GM23338 (cell line): ENCODE measurements at regions not wholly inside any gene's neighbourhood (a gene's known extent, or its start where the extent isn't known, plus 50 kb on each side); places are given as distances from the start of the nearest gene placed in this dataset.

Experiments
- ATAC-seq: fragments of 200-7000 bp; cut with Tn5 transposase; 3 replicates; pipeline ENCODE4 v1.9.1; 2020
- DNase-seq: peaks from one replicate; pipeline ENCODE4 v3.0.0-alpha.2; 2015; ENCODE audit warnings: low spot score
- H2AFZ ChIP-seq: fragments of 200-600 bp; sonication (generic); 2 replicates; pipeline ENCODE4 v1.8.0; 2016; ENCODE audit warnings: antibody characterized with exemption, mild to moderate bottlenecking, moderate library complexity
- H3F3A ChIP-seq: fragments of 200-600 bp; sonication (generic); replicated peaks from 2 replicates; pipeline ENCODE4 v1.8.0; 2017; ENCODE audit warnings: antibody characterized with exemption, mixed run types, low read depth
- H3K27ac ChIP-seq: fragments of 200-600 bp; sonication (generic); 2 replicates; pipeline ENCODE4 v1.6.1; 2016; ENCODE audit warnings: low read depth
- H3K27me3 ChIP-seq: fragments of 200-600 bp; sonication (generic); 2 replicates; pipeline ENCODE4 v1.8.0; 2016; ENCODE audit warnings: mild to moderate bottlenecking, mixed run types, moderate library complexity; ENCODE audit not compliant: insufficient read depth
- H3K36me3 ChIP-seq: fragments of 200-600 bp; sonication (generic); 2 replicates; pipeline ENCODE4 v1.8.0; 2016; ENCODE audit warnings: mild to moderate bottlenecking; ENCODE audit not compliant: insufficient read depth
- H3K4me1 ChIP-seq: fragments of 200-600 bp; sonication (generic); 2 replicates; pipeline ENCODE4 v1.8.0; 2016; ENCODE audit warnings: mild to moderate bottlenecking, moderate library complexity; ENCODE audit not compliant: insufficient read depth
- H3K4me2 ChIP-seq: fragments of 200-600 bp; sonication (generic); 2 replicates; pipeline ENCODE4 v1.7.1; 2017; ENCODE audit warnings: mixed run types
- H3K4me3 ChIP-seq: fragments of 200-600 bp; sonication (generic); 2 replicates; pipeline ENCODE4 v1.6.1; 2016; ENCODE audit warnings: mixed run types
- H3K79me2 ChIP-seq: fragments of 200-600 bp; sonication (generic); replicated peaks from 2 replicates; pipeline ENCODE4 v1.8.0; 2017; ENCODE audit warnings: mild to moderate bottlenecking; ENCODE audit not compliant: insufficient read depth
- H3K9me2 ChIP-seq: fragments of 200-600 bp; sonication (generic); 2 replicates; pipeline ENCODE4 v1.8.0; 2017; ENCODE audit not compliant: insufficient read depth
- H4K20me1 ChIP-seq: fragments of 200-600 bp; sonication (generic); replicated peaks from 2 replicates; pipeline ENCODE4 v1.8.0; 2017; ENCODE audit warnings: mild to moderate bottlenecking; ENCODE audit not compliant: insufficient read depth
- H3K27ac Mint-ChIP-seq: 2 replicates; pipeline ENCODE4 v1.8.0; 2020; ENCODE audit warnings: inconsistent platforms, mild to moderate bottlenecking, moderate library complexity, mixed read lengths
- H3K27me3 Mint-ChIP-seq: 3 replicates; pipeline ENCODE4 v1.8.0; 2022; ENCODE audit warnings: low read depth, mild to moderate bottlenecking, moderate library complexity, mixed read lengths, inconsistent platforms; ENCODE audit not compliant: insufficient read depth, poor library complexity
- H3K36me3 Mint-ChIP-seq: 3 replicates; pipeline ENCODE4 v1.8.0; 2021; ENCODE audit warnings: low read depth, mild to moderate bottlenecking, inconsistent platforms, moderate library complexity, mixed read lengths
- H3K4me1 Mint-ChIP-seq: 3 replicates; pipeline ENCODE4 v1.8.0; 2020; ENCODE audit warnings: mild to moderate bottlenecking, inconsistent platforms, mixed read lengths
- H3K4me3 Mint-ChIP-seq: 3 replicates; pipeline ENCODE4 v1.8.0; 2021; ENCODE audit warnings: moderate library complexity, mild to moderate bottlenecking, inconsistent platforms, mixed read lengths
- H3K9me3 Mint-ChIP-seq: 3 replicates; pipeline ENCODE4 v1.8.0; 2020; ENCODE audit warnings: moderate library complexity, mild to moderate bottlenecking, inconsistent platforms, mixed read lengths
- ETS1 ChIP-seq: IDR thresholded peaks from 2 replicates; pipeline ENCODE4 v1.6.1; 2016; ENCODE audit warnings: antibody characterized with exemption
- EZH2 ChIP-seq: fragments of 200-600 bp; sonication (generic); IDR thresholded peaks from one replicate; pipeline ENCODE4 v1.8.0; 2017; ENCODE audit warnings: antibody characterized with exemption, mild to moderate bottlenecking, low read depth; ENCODE audit not compliant: unreplicated experiment
- JUNB ChIP-seq: IDR thresholded peaks from one replicate; pipeline ENCODE4 v1.6.1; 2016; ENCODE audit warnings: antibody characterized with exemption; ENCODE audit not compliant: unreplicated experiment
- NANOG ChIP-seq: IDR thresholded peaks from 2 replicates; pipeline ENCODE4 v1.6.1; 2016; ENCODE audit warnings: antibody characterized with exemption, borderline replicate concordance
- STAT1 ChIP-seq: IDR thresholded peaks from one replicate; pipeline ENCODE4 v1.6.1; 2016; ENCODE audit warnings: antibody characterized with exemption; ENCODE audit not compliant: unreplicated experiment
- ZNF331 ChIP-seq: fragments of 250-450 bp; sonication (Bioruptor Pico); IDR thresholded peaks from 2 replicates; pipeline ENCODE4 v1.5.0; 2020; ENCODE audit warnings: low read depth, mild to moderate bottlenecking, moderate library complexity
- TF ChIP-seq, protein P1 (sequence below): fragments of 250-450 bp; sonication (Bioruptor Pico); IDR thresholded peaks from 2 replicates; pipeline ENCODE4 v1.5.0; 2020; ENCODE audit warnings: mild to moderate bottlenecking, moderate library complexity
- TF ChIP-seq, protein P2 (sequence below), 2 experiments: fragments of 200-600 bp in 1 of 2; sonication (generic) in 1 of 2; conservative IDR thresholded peaks; 2 replicates each; pipeline versions ENCODE4 v1.5.1 to v1.6.1; 2016 to 2017; ENCODE audit warnings: antibody characterized with exemption in 2 of 2, low read depth in 2 of 2, mild to moderate bottlenecking in 2 of 2, moderate library complexity in 1 of 2

GRCh38 chr19:31610018-31610417 lies 260.8 kb upstream of the TSHZ3 start:
- no peaks in the 10 kb centered on the region for H3K36me3 ChIP-seq
- no peaks in the 10 kb centered on the region; the same call in 1 of the 3 replicates for H3K9me3 Mint-ChIP-seq
- H3K4me1 Mint-ChIP-seq, result no peaks in the 10 kb centered on the region
- TF ChIP-seq EZH2 (no peak), STAT1 (no peak), ZNF331 (no peak), NANOG (no peak), ETS1 (no peak), JUNB (no peak)
- TF ChIP-seq, protein P1, sequence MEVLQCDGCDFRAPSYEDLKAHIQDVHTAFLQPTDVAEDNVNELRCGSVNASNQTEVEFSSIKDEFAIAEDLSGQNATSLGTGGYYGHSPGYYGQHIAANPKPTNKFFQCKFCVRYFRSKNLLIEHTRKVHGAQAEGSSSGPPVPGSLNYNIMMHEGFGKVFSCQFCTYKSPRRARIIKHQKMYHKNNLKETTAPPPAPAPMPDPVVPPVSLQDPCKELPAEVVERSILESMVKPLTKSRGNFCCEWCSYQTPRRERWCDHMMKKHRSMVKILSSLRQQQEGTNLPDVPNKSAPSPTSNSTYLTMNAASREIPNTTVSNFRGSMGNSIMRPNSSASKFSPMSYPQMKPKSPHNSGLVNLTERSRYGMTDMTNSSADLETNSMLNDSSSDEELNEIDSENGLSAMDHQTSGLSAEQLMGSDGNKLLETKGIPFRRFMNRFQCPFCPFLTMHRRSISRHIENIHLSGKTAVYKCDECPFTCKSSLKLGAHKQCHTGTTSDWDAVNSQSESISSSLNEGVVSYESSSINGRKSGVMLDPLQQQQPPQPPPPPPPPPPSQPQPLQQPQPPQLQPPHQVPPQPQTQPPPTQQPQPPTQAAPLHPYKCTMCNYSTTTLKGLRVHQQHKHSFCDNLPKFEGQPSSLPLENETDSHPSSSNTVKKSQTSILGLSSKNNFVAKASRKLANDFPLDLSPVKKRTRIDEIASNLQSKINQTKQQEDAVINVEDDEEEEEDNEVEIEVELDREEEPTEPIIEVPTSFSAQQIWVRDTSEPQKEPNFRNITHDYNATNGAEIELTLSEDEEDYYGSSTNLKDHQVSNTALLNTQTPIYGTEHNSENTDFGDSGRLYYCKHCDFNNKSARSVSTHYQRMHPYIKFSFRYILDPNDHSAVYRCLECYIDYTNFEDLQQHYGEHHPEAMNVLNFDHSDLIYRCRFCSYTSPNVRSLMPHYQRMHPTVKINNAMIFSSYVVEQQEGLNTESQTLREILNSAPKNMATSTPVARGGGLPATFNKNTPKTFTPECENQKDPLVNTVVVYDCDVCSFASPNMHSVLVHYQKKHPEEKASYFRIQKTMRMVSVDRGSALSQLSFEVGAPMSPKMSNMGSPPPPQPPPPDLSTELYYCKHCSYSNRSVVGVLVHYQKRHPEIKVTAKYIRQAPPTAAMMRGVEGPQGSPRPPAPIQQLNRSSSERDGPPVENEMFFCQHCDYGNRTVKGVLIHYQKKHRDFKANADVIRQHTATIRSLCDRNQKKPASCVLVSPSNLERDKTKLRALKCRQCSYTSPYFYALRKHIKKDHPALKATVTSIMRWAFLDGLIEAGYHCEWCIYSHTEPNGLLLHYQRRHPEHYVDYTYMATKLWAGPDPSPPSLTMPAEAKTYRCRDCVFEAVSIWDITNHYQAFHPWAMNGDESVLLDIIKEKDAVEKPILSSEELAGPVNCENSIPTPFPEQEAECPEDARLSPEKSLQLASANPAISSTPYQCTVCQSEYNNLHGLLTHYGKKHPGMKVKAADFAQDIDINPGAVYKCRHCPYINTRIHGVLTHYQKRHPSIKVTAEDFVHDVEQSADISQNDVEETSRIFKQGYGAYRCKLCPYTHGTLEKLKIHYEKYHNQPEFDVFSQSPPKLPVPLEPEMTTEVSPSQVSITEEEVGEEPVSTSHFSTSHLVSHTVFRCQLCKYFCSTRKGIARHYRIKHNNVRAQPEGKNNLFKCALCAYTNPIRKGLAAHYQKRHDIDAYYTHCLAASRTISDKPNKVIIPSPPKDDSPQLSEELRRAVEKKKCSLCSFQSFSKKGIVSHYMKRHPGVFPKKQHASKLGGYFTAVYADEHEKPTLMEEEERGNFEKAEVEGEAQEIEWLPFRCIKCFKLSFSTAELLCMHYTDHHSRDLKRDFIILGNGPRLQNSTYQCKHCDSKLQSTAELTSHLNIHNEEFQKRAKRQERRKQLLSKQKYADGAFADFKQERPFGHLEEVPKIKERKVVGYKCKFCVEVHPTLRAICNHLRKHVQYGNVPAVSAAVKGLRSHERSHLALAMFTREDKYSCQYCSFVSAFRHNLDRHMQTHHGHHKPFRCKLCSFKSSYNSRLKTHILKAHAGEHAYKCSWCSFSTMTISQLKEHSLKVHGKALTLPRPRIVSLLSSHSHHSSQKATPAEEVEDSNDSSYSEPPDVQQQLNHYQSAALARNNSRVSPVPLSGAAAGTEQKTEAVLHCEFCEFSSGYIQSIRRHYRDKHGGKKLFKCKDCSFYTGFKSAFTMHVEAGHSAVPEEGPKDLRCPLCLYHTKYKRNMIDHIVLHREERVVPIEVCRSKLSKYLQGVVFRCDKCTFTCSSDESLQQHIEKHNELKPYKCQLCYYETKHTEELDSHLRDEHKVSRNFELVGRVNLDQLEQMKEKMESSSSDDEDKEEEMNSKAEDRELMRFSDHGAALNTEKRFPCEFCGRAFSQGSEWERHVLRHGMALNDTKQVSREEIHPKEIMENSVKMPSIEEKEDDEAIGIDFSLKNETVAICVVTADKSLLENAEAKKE, result no peak
- TF ChIP-seq, protein P2, sequence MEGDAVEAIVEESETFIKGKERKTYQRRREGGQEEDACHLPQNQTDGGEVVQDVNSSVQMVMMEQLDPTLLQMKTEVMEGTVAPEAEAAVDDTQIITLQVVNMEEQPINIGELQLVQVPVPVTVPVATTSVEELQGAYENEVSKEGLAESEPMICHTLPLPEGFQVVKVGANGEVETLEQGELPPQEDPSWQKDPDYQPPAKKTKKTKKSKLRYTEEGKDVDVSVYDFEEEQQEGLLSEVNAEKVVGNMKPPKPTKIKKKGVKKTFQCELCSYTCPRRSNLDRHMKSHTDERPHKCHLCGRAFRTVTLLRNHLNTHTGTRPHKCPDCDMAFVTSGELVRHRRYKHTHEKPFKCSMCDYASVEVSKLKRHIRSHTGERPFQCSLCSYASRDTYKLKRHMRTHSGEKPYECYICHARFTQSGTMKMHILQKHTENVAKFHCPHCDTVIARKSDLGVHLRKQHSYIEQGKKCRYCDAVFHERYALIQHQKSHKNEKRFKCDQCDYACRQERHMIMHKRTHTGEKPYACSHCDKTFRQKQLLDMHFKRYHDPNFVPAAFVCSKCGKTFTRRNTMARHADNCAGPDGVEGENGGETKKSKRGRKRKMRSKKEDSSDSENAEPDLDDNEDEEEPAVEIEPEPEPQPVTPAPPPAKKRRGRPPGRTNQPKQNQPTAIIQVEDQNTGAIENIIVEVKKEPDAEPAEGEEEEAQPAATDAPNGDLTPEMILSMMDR (conservative IDR thresholded peaks at IDR 0.05; ENCODE audit: low read depth in 2 of 2), result no peak
- no peaks in the 10 kb centered on the region for H3K27me3 ChIP-seq
- DNase-seq (no peak), ATAC-seq (no peak)
- H3K27me3 Mint-ChIP-seq, result peaks cover 9% of the 10 kb centered on the region
- no peak overlapping the region for H2AFZ ChIP-seq
- H3K4me3 ChIP-seq, result no peak overlapping the region
- no peak overlapping the region for H3K27ac ChIP-seq
- no peaks in the 10 kb centered on the region for H4K20me1 ChIP-seq
- H3K9me2 ChIP-seq, result peaks cover 4% of the 10 kb centered on the region; the same call in 1 of the 2 replicates
- no peak overlapping the region for H3K27ac Mint-ChIP-seq
- no peak overlapping the region for H3K4me2 ChIP-seq
- no peaks in the 10 kb centered on the region for H3K36me3 Mint-ChIP-seq
- H3K4me3 Mint-ChIP-seq, result no peak overlapping the region
- no peaks in the 10 kb centered on the region for H3K79me2 ChIP-seq
- no peaks in the 10 kb centered on the region for H3F3A ChIP-seq
- no peaks in the 10 kb centered on the region for H3K4me1 ChIP-seq
